ENCODE measurements at regions not wholly inside any gene's neighbourhood (a gene's known extent, or its start where the extent isn't known, plus 50 kb on each side); places are given as distances from the start of the nearest gene placed in this dataset.

DNA sequence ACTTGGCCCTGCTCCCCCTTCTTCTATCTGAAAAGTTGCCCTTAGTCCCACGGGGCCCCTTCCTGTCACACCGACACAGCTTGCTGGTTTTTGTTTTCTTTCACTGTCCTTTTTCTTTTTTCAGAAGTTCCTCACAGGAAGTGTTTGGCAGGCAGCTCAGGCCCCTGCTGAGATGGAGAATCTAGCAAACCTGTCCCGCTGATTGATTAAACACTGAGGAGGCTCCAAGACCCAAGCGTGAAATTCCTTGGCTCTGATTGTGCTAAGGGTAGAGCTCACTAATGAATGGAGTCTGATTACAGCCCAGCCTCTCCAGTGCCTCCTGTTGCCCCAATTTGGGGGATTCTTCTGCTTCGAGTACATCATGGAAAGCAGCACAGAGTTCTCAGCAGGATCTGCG, 365.9 kb upstream of the MEX3C start:
- no peak for TF ChIP-seq CREB1 (IDR thresholded peaks at IDR 0.05; ENCODE audit: low read depth)
- no peak for TF ChIP-seq SREBF2 (IDR thresholded peaks at IDR 0.05; ENCODE audit: low read length)
- TF ChIP-seq, protein P1, sequence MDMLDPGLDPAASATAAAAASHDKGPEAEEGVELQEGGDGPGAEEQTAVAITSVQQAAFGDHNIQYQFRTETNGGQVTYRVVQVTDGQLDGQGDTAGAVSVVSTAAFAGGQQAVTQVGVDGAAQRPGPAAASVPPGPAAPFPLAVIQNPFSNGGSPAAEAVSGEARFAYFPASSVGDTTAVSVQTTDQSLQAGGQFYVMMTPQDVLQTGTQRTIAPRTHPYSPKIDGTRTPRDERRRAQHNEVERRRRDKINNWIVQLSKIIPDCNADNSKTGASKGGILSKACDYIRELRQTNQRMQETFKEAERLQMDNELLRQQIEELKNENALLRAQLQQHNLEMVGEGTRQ (IDR thresholded peaks at IDR 0.05; ENCODE audit: borderline replicate concordance, low read depth, low read length), result no peak
- TF ChIP-seq, protein P2, sequence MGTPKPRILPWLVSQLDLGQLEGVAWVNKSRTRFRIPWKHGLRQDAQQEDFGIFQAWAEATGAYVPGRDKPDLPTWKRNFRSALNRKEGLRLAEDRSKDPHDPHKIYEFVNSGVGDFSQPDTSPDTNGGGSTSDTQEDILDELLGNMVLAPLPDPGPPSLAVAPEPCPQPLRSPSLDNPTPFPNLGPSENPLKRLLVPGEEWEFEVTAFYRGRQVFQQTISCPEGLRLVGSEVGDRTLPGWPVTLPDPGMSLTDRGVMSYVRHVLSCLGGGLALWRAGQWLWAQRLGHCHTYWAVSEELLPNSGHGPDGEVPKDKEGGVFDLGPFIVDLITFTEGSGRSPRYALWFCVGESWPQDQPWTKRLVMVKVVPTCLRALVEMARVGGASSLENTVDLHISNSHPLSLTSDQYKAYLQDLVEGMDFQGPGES (IDR thresholded peaks at IDR 0.05), result no peak
- TF ChIP-seq EP300 (IDR thresholded peaks at IDR 0.05; ENCODE audit: borderline replicate concordance in 1 of 2, control insufficient read depth in 1 of 2, low read depth in 2 of 2, low read length in 2 of 2), result no peak
- no peak for TF ChIP-seq CTCF (IDR thresholded peaks at IDR 0.05 in 2 of 3, conservative IDR thresholded peaks at IDR 0.05 in 1 of 3; ENCODE audit: control insufficient read depth in 2 of 3, extremely low read depth in 1 of 3, insufficient read depth in 1 of 3, low read depth in 3 of 3, low read length in 3 of 3)
- TF ChIP-seq SMC3 (IDR thresholded peaks at IDR 0.05; ENCODE audit: borderline replicate concordance, low read length), result no peak
- no peak for TF ChIP-seq TAF1 (IDR thresholded peaks at IDR 0.05; ENCODE audit: borderline replicate concordance, low read depth, low read length)
- no peak for TF ChIP-seq ESRRA (IDR thresholded peaks at IDR 0.05; ENCODE audit: low read length)
- TF ChIP-seq CREM (IDR thresholded peaks at IDR 0.05; ENCODE audit: low read depth), result no peak
- no peak for TF ChIP-seq POLR2AphosphoS2 (IDR thresholded peaks at IDR 0.05; ENCODE audit: low read depth, low read length)
- TF ChIP-seq ZNF24 (IDR thresholded peaks at IDR 0.05), result no peak
- no peak for TF ChIP-seq TCF7 (IDR thresholded peaks at IDR 0.05; ENCODE audit: borderline replicate concordance)

Data from GM12878 (cell line).